NCI-H146 treated with DMSO at 0.1 percent for 48 hours (cell line): ENCODE measurements at regions not wholly inside any gene's neighbourhood (a gene's known extent, or its start where the extent isn't known, plus 50 kb on each side); places are given as distances from the start of the nearest gene placed in this dataset.

Source experiments
- DNase-seq: peaks from one replicate; lab custom pipeline; 2025; ENCODE audit not compliant: unreplicated experiment; lab: John Stamatoyannopoulos, UW

DNA sequence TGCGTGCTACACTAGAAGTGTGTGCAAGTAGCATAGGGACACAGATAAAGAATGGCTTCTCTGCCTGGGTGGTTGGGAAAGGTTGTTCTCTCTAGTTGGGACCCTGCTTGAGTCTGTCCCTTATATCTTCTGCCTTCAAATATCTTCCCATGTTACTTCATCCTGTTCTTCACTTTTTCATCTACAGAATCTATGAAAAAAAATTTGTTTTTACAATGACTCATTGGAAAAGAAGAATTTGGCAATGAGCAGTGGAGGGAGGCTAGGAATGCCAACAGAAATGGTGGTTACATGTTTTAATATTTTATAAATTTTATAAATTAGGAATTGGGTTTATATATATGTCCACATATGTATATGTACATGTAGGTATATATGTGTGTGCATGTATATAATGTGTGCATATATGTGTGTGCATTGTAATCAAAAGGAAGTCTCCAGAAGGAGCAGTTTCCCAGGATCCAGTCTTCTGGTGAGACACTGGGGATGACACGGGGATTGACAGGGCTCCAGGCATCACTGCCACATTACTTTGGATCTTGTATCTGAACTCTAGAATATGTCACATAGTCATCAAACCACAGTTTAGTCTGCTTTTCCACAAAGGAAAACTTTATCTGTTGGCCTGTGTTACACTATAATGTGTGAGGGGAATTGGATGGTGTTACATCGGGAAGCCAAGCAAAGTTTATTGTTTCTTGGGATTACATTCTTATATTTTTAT lies 75.3 kb upstream of the RIPOR2 start:
- DNase-seq = no peak

DNA sequence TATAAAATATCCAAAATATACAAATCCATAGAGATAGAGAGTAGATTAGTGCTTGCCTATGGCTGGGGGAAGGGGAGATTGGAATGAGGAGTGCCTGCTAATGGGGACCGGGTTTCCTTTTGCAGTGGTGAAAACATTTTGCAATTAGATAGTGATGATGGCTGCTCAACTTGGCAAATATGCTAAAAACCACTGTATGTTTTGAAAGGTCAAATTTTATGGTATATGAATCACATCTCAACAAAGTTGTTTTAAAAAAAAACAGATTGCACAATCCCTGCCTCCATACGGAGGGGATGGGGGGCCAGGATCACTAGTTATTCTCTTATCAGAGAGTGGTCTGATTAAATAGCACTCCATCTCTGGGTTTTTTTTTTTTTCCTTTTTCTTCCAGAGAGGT lies 76.9 kb upstream of the RIPOR2 start:
- no peak for DNase-seq

DNA sequence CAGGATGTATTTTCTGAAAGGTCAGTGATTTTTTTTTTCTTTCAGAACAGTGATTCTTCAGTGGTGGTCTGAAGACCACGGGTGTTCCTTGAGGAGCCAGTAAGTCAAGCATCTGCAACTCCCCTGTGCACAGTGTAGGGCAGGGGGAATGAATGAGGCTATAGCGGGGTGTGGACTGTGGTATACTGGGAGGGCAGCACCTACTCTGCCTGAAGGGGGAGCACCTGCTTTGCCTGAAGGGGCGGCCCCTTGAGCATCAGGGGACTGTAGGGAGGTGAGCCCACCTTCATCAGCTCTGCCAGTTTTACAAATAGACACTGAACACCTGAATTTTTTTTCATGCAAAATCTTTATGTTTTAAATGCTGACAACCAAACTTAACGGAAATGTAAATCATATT lies 77.5 kb upstream of the RIPOR2 start:
- DNase-seq = no peak

DNA sequence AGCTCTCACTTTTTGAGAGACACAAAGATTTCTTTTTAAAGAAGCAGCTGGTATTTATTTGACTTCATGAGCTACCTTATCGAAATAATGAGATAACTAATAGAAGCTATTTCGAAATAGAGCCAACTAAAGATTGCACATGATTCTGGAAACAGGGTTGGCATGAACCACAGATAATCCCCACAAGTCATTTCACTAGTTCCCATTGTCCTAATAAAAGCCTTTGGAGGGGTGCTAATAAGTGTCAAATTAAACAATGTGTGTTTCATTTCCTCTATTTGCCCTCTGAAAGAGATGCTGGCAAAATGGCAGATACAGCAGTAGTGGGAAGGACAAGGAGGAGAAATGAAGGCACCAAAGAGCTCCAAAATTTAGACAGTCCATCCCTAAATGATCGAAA lies 78.6 kb upstream of the RIPOR2 start:
- no peak for DNase-seq

DNA sequence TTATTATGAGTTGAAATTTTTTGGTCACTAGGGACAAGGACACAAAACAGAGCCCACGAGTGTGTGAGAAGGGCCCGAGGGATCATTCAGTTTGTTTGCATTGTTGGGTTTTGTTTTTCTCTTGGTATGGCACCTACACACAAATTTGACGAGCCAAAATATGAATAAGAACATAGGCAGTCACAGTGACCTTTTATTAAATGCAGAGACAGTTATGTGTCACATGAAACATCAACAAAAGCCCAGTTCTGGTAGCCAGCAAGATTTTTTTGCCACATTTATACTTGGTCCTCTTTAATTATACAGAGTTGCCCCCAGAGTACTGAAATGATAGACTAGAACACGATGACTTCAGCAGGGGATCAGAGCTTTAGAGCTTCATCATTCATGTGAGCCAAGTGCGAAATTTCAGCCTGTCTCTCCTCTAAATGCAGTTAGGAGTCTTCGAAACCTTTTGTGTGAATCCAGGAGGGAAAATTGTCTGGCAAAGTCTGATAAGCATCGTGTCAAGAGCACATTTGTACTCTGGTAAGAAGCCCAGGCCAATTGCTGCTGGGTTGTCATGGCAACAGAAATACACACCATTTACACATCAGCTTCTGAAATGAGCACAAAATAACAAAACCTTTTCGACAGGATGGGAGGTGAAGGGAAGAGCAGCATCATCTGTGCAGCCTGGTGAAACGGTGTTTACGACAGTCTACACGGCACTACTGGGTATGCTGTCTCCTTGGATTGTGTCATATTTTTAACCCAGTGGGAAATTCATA lies 79.2 kb upstream of the RIPOR2 start:
- DNase-seq = no peak

DNA sequence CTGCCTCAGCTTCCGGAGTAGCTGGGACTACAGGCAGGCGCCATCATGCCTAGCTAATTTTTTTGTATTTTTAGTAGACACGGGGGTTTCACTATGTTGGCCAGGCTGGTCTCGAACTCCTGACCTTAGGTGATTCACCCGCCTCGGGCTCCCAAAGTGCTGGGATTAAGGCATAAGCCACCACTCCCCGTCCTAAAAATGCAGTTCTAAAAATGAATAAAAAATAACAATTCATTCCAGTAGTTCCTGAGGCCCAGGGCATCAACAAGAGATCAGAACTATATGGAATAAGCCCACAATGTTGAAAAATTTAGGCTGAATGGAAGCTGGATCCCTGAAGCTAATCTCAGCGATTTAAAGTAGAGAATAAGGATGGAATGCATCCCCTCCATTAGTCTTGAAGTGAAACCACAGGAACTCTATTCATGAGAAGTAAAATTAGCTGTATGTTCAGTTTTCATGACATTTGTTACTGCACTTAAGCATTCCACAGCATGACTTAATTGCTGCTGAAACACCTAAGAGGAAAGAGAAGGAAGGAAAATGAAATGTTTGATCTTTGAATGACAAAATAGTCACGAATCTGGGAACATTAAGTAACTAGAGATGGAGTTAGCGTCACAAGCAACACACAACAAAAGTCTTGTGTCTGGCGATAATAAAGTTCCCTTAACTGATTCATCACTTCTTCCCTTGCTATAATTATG lies 80.4 kb upstream of the RIPOR2 start:
- DNase-seq = no peak

DNA sequence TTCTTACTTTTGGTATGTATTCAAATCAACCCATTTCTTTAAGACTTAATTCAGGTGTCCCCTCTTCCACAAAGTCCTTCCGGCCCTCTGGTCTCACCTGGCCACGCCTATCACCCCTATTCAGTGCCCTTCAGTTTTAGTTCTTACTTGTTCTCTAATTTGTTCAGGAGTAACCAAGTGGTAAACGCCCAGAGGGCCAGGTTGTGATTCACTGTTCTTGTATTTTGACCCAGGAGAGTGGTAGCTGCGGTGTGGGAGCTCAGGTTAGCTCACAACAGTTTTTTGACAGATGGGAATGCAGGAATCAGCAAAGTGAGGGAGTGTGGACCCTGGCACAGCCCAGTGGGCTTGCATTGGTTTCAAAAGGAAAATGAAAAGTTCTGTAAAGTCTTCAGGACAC lies 81.7 kb upstream of the RIPOR2 start:
- no peak for DNase-seq

DNA sequence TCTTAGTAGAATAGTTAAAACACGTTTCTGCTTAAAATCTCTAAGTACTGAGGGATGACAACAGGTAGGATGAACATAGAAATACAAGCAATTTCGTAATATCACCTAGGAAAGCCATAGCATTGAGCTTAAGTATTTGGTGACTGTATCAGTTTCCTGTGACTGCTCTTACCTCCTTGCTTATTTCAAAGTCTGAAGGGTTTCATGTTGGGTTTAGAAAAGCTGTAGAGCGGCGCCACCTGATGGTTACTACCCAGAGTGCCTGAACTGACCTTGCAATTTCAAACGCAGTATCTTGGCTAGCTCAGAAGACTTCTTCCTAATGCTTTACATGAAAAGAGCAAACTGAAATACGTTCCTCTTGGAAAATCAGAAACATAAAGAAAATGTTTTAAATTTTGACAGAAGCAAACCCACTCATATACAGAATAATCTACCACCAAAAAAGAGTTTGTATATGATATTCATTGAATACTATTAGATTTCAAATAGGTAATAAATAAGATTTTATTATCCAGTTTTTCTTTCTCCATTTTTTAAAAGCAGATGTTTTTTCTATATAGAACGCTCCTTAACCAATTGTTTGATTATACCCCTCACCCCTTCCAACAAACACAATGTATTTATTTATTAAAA lies 82.3 kb upstream of the RIPOR2 start:
- peak; percentile 23 for DNase-seq

DNA sequence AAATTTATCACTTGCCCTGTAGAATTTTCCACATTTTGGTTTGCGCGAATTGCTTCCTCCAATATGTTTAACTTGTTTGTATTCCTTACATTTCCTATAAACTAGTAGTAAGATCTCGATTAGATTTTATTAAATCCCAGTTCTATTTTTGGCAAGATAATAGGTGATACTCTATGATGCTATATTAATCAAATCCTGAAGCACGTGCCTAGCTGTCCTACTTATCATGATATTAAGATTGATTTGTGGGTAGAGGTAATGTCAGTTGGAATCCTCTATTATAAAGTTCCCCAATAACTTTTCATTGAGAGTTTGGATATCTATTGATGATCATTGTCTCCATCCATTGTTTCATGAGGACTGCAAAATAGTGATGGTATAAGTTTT lies 82.8 kb upstream of the RIPOR2 start:
- no peak for DNase-seq

DNA sequence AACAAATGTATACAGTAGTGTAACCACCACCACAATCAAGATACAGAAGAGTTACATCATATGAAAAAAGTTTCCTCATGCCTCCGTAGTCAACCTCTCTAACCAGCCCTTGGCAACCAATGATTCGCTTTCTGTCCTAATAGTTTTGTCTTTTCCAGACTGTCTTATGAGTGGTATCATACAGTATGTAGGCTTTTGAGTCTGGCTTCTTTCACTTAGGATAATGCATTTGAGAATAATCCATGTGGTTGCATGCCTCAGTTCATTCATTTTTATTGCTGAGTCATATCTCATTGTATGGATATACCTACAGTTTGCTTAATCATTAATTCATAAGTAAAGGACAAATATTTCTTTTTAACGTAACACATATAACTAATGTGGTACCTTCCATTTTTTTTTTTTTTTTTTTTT lies 86.4 kb upstream of the RIPOR2 start:
- no peak for DNase-seq

DNA sequence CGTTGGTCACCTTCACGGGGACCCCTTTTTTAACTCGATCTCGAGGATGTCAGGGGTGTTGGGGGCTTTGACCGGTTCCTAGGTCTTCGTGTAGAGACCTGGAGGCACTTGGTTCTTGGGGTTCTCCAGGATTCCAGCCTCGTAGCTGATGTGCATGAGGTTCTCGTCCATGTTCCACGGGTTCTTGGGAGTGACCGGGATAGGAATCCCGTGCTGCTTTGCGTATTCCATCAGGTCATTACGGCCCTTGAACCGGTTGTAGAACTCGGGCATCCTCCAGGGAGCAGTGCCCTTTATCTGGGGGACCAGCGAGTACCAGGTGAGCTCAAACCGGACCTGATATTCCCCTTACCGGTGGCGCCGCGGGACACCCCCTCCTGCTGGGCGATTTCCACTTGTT lies 88.0 kb upstream of the RIPOR2 start:
- no peak for DNase-seq

DNA sequence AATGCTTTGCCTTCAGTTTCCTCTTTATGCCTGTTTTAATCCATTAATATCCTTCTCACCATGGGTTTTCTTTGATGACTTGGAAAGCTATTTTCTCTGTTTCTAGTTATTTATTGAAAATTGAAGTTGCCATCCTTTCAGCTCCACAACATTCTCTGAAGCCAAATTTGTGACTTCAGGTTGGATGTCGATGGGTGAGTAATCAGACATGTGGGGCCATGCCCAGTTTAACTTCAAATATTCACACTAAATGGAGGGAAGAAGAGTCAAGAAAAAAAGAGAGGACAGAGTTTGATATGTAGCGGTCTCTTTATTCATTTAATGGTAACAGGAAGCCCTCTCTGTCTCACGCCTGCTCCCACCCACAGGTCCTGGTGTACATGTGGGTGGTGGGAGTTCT lies 89.1 kb upstream of the RIPOR2 start:
- DNase-seq = no peak

DNA sequence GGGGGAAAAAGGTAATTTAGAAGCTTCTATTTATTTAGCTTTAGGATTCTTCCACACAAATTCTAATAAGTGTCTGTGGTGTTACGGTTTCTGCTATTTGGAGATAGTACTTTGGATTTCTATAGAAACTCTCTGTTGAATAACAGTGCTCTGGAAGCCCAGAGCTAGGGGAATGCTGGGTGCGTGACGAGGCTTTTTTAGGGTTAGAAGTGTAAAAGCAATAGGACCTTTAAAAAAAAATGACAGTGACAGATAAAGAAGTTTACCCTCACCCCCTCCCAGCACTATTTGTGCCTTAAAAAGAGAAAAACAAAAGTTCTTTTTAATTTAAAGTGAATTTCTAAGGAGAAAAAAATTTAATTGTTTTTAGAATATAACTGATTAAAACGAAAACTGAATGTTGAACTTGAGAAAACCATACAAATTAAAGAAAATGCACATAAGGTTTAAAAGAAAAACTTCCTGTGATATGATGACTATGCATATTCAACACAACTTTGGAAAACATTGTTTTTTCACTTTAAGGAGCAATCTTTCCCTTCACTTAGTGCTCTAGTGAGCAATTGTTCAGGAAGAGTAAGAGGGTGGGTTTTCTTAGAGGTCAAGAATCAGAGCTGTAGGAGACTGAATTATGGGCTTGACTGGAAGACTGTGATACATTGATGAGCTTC lies 89.6 kb upstream of the RIPOR2 start:
- no peak for DNase-seq

DNA sequence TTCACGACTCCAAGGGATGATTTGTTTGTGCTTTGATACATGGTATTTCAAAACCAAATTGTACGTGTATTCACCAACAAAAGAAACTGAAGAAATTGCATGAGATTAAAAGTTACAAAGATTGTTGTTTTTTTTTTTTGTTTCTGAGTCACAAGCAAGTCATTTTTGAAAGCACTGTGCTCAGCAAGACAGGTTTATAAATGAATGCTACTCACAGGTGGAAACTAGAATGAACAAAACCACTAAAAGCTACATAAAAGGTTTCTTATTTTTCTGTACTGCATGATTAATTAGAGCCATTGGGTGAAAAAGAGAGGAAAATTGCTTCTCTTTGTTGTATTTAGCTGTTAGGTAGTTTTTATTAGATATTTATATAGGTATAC lies 90.2 kb upstream of the RIPOR2 start:
- no peak for DNase-seq

DNA sequence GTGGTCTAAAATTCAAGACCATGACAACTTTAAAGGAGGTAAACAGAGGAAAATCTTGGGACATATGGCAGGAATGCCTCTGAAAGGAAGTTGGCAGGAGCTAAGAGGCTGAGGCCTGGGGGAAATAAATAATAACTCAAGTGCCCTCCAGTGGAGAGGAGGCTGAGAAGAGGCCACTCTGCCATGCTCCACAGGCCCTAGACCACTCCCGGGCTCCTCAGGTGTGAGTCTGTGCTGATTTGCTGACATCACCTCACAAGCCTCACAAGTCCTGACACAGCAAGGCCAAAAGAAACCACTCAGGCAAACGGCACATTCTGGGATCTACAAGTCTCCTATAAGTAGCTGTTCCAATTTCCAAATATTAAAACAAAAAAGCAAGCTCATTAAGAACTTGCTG lies 91.0 kb upstream of the RIPOR2 start:
- no peak for DNase-seq

DNA sequence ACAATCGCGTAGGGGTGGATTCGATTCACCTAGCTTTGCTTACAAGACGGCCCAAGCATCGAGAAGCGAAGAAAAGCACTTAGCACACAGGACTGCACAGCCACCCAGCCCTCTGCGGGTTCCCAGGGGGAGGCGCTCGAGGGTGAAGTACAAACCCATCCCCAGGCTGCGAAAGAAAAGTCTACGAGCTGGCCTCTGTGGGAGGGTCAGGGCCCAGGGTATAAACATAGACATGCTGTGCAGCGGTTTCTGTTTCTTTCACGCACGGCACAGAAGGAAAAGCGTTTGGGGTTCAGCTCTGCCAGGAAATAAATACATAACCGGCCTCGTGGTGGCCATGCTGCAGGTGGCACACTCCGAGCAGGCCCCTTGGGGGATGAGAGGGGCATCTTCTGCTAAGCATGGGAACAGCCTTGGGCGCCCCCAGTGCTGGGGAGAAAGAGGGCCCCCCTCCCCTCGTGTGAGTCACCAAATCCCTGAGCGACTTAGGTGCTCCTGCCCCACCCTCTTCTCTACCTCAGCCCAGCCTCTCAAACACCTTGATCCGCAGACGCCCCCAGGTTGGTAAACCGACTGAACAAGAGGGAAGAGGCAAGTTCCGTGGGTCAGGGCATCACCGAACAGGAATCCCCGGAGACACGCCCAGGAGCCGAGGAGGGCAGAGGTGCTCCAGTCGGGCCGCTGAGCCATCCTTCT lies 91.6 kb upstream of the RIPOR2 start:
- DNase-seq = no peak

DNA sequence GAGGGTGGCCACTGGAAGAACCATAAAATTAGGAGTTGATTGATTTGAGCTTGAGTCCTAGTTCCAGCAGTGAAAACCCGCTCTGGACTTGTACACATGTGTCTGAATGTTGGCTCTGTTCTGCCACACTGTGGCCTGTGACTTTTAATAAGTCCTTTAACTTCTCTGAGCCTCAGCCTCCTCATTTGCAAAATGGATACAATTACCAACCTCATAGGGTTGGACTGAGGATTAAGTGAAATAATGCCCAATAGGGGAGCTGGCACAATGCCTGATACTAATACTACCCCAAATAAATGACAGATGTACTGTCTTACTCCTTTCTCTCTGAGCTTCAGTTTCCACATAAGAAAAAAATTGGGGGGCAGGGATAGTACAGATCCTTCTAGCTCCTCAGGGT lies 92.6 kb upstream of the RIPOR2 start:
- DNase-seq = no peak

DNA sequence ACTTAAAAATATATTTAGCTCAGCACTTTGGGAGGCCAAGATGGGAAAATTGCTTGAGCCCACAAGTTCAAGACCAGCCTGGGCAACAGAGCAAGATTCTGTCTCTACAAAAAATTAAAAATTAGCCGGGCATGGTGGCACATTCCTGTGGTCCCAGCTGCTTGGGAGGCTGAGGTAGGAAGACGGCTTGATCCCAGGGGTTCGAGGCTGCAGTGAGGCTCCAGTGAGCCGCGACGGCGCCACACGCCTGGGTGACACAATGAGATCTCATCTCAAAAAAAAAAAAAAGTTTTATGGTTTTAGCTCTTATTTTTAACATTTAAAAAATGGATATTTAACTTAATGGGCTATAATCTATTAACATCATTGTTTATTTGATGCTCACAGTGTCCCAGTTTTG lies 97.2 kb upstream of the RIPOR2 start:
- DNase-seq = no peak

DNA sequence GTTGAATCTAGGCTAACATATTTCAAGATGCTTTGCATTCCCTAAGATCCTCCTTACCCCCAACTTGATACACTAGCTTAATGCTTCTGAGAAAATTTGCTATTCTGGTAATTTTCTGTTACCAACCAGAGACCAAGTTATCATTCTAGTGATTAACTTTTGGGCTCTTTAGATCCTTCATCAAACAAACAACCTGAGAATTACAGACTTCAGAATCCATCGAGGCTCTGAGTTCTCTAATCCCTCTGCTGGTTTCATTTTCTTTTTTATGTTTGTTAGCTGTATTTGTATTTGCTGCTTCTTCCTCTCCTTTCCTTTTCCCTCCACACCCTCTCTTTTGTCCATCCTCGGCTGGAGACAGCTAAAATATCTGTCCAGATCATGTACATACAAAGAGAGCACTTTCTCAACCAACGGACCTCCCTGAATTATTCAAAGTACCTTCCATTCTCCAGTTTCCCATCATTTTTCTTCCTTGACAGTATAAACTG lies 98.7 kb upstream of the RIPOR2 start:
- DNase-seq = no peak

DNA sequence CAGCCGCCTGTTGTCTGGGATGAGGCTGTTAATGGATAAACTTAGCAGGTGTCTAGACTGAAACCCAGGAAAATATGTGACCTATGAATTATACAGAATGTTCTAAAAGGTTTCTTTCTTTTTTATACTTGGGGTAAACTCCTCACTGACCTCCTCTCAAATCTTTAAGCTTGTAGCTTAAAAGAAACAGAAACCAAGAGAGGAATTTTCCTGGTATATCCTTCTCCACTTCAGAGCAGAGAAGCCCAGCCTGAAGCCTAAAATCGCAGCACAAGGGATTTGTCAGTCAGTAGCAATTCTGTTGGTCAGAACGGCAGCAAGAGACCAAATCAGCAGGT lies 99.4 kb upstream of the RIPOR2 start:
- DNase-seq = no peak
